SH-SY5Y (cell line): ENCODE measurements at regions not wholly inside any gene's neighbourhood (a gene's known extent, or its start where the extent isn't known, plus 50 kb on each side); places are given as distances from the start of the nearest gene placed in this dataset.

Experiments used
- GATA2 ChIP-seq: IDR thresholded peaks from 2 replicates; pipeline ENCODE4 v1.6.1; 2011; ENCODE audit warnings: mild to moderate bottlenecking, low read depth, low read length
- GATA3 ChIP-seq: IDR thresholded peaks from 2 replicates; pipeline ENCODE4 v1.6.1; 2011; ENCODE audit warnings: low read depth, mild to moderate bottlenecking, low read length, moderate library complexity

DNA sequence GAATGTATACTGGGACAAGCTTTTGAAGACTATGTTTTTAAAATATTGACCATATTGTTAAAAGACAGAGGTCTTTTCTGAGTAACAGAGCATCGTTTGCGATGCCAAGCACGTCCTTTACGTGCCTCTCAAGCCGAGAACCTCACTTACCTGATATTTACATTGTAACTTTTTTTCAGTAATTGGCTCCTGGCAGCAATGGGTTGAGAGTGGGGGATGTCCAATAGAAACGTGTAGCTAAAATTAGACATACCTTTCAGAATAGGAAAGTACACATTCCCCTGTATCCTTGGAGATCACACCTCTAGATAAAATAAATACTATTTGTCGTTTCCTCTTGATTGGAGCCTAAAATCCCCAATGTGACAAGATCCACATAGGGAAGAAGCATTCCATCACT is 222.2 kb upstream of the RGS6 start:
- TF ChIP-seq GATA2: no peak
- no peak for TF ChIP-seq GATA3
